Neural cell (in vitro differentiated cells): ENCODE measurements at regions not wholly inside any gene's neighbourhood (a gene's known extent, or its start where the extent isn't known, plus 50 kb on each side); places are given as distances from the start of the nearest gene placed in this dataset.

Experiments used
- CTCF ChIP-seq: fragments of 450-650 bp; IDR thresholded peaks from 2 replicates; pipeline ENCODE4 v1.5.1; 2014; ENCODE audit warnings: antibody characterized with exemption, mild to moderate bottlenecking, moderate library complexity; ENCODE audit not compliant: poor library complexity, severe bottlenecking
- EP300 ChIP-seq: fragments of 450-650 bp; conservative IDR thresholded peaks from 2 replicates; pipeline ENCODE4 v1.6.1; 2014; ENCODE audit warnings: antibody characterized with exemption, mild to moderate bottlenecking, moderate library complexity; ENCODE audit not compliant: poor library complexity, severe bottlenecking
- EZH2 ChIP-seq: fragments of 200-600, 300-800 bp; shearing (Covaris generic), sonication (generic); IDR thresholded peaks from 2 replicates; pipeline ENCODE4 v1.6.1; 2014; ENCODE audit warnings: antibody characterized with exemption, low read length, borderline replicate concordance, mild to moderate bottlenecking; ENCODE audit not compliant: insufficient read depth, poor library complexity, severe bottlenecking
- MXI1 ChIP-seq: fragments of 450-650 bp; conservative IDR thresholded peaks from 2 replicates; pipeline ENCODE4 v1.6.1; 2014; ENCODE audit warnings: antibody characterized with exemption, mild to moderate bottlenecking; ENCODE audit not compliant: poor library complexity, severe bottlenecking
- POLR2AphosphoS5 ChIP-seq: IDR thresholded peaks from 2 replicates; pipeline ENCODE4 v1.6.1; 2012
- RAD21 ChIP-seq: fragments of 450-650 bp; conservative IDR thresholded peaks from 2 replicates; pipeline ENCODE4 v1.6.1; 2014; ENCODE audit warnings: antibody characterized with exemption, mild to moderate bottlenecking, moderate library complexity
- REST ChIP-seq: IDR thresholded peaks from 2 replicates; pipeline ENCODE4 v1.6.1; 2012; ENCODE audit warnings: borderline replicate concordance
- SMC3 ChIP-seq: fragments of 450-650 bp; conservative IDR thresholded peaks from 2 replicates; pipeline ENCODE4 v1.6.1; 2014; ENCODE audit warnings: antibody characterized with exemption, mild to moderate bottlenecking, moderate library complexity; ENCODE audit not compliant: poor library complexity
- TAF1 ChIP-seq: IDR thresholded peaks from 2 replicates; pipeline ENCODE4 v1.6.1; 2012; ENCODE audit warnings: low read depth

- TF ChIP-seq EP300 (no peak), CTCF (no peak), TAF1 (no peak), REST (no peak), POLR2AphosphoS5 (no peak), SMC3 (no peak), EZH2 (no peak), MXI1 (no peak), RAD21 (no peak)
These were observed 767.7 kb downstream of the TSN start for GRCh38 chr2:122523143-122523542.
